GM19468 (cell line): ENCODE measurements at regions not wholly inside any gene's neighbourhood (a gene's known extent, or its start where the extent isn't known, plus 50 kb on each side); places are given as distances from the start of the nearest gene placed in this dataset.
"Not testable (repeated sequence)": the region's sequence is repeated elsewhere in the genome, so short reads cannot be mapped to it uniquely, and the experiment has no call there.

ENCODE experiments used
- ATAC-seq: cut with Tn5 transposase; IDR thresholded peaks from one replicate; pipeline ENCODE4 v1.9.1; 2021; ENCODE audit warnings: mild to moderate bottlenecking, moderate library complexity, moderate number of reproducible peaks; ENCODE audit not compliant: unreplicated experiment; ENCODE audit errors: extremely low read depth

DNA sequence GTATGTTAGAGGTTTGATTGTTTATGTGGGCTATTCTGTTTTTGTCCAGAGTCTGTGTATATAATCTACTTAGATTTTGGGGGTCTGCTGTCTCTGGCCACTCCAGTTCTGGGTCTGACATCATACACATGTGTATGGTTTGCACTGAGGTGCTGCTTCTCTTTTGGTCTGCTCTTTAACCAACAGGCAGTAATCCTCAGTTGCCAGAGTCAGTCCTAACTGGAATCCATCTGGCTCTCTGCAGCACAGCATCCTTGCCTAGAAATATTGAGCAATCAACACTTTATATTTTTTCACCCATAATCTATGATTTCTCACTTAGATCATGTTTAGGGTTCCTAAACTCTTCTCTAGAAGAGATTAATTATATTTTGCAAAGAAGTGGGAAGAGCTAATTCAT is 98.3 kb upstream of the SFRP2 start:
- ATAC-seq: no peak

DNA sequence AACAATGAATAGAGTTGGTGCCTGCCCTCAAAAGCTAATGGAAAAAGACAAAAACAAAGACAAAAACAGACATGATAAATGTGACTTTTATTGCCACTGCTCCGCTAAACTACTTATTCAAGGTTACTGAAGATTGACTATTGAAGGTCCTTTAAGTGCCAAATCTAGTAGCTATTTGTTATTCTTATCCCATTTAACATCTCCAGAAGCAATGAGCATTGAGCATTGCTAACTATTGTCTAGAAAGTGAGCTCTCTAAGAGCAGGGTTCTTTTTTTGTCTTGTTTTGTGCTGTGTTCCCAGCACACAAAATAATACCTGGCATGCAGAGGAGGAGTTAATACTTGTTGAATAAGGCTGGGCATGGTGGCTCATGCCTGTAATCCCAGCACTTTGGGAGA is 95.4 kb upstream of the SFRP2 start:
- ATAC-seq: no peak

DNA sequence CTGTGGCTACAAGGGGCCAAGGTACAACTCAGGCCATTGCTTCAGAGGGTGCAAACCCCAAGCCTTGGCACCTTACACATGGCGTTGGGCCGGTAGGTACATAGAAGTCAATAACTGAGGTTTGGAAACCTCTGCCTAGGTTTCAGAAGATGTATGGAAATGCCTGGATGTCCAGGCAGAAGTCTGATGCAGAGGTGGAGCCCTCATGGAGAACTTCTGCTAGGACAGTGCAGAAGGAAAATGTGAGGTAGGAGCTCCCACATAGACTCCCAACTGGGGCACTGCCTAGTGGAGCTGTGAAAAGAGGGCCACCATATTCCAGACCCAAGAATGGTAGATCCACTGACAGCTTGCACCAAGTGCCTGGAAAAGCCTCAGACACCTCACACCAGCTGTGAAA is 92.1 kb upstream of the SFRP2 start:
- no peak for ATAC-seq

DNA sequence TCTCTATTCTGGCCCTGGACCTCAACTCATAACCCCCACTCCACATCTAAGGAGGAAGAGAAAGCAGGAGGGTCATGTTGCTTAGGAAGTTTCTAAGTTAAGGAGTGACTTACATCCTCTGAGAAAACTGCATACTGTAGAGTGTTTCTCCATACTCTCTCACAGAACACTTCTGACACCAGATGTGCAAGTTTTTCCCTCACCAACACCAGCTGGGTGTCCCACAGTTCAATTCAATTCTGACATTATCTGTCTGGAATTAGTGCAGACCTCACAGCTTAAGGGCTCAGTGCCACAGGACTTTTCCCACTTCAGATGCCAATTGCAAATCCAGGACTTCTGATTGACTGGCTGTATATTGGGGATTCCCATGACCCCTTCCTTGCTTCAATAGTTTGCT is 89.0 kb upstream of the SFRP2 start:
- no peak for ATAC-seq

DNA sequence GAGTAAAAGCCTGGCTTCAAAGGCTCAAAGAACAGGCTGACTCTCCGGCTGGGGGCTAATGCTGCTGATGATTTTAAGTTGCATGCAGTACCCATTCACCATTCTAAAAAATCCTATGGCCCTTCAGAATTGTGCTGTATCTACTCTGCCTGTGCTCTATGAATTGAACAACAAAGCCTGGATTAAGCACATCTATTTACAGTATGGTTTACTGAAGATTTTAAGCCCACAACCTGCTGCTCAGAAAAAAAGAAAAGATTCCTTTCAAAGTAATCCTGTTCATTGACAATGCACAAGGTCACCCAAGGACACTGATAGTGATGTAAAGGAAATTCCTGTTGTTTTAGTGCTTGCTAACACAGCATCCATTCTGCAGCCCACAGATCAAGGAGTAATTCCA is 84.9 kb upstream of the SFRP2 start:
- no peak for ATAC-seq

DNA sequence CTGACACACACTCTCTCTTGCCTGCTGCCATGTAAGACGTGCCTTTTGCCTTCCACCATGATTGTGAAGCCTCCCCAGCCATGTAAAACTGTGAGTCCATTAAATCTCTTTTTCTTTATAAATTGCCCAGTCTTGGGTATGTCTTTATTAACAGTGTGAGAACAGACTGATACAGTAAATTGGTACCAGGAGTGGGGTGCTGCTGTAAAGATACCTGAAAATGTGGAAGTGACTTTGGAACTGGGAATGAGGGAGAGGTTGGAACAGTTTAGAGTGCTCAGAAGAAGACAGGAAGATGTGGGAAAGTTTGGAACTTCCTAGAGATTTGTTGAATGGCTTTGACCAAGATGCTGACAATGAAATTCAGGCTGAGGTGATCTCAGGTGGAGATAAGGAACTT is 77.9 kb upstream of the SFRP2 start:
- not testable (repeated sequence) for ATAC-seq

DNA sequence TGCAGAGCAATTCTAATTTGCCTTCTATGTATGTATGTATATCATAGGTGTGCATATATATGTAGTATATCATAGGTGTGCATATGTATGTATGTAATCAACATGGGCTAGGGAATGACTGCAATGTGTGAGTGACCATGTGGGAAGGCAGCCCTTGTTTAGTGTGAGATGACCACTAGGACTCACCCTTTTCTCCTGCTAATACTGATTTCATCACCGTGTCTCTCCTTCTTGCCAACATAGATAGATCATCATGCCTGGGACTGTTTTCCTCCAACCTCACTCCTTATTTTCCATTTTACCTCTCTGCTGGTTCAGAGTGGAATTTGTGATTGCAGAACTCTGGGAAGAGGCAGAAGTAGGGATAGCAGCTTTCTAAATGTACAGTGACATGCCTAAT is 63.6 kb upstream of the SFRP2 start:
- no peak for ATAC-seq

DNA sequence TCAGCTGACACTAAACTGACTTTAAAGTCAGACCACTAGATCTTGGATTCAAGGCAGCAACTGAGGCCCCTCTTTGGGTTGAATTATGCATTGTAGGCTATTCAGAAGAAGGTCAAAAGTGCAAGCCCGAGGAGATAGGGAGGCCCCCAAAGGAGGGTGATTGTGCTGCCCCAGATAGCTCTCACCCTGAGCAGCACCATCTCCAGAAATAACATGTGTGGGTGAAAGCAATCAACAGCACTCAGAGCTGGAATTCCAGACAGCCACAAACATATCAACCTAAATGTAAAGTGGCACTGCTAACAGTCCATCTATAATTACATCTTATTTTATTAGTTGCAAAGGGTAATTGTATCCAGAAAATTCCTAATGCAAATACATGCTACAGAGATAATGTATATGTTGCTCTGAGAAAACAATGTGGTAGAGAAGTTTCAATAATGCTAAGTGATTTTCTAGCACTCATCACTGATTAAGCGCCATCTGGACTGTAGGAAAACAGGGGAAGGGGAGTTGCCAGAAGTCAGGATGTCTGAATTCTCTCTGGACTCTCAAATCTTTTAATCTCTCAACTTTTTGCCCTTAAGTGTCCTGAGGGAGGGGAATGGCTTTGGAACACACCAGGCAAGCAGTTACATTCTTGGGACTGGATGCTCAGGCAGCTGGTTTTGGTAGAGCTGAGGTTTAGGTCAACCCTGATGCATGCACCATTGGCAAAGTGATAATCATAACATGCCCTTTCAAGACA is 61.8 kb upstream of the SFRP2 start:
- no peak for ATAC-seq

DNA sequence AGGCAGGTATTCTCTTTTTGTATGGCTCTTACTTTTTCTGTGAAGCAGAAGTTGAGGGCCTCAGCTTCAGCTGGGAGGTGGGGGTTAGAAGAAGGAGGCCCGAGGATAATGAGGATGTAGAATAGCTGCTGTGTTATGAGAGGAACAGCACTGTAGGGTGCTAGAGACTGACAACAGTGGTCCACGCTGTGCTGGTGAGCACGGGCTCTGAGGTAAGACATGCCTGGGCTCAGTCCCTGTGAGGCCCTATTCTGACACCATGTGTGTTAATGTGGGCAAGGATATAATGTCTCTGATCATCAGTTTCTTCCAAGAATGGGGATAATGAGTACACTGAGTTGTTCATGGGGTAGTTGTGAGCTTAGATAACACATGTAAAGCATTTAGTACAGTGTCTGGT is 55.3 kb upstream of the SFRP2 start:
- no peak for ATAC-seq
